LNCaP clone FGC (cell line): ENCODE measurements at regions not wholly inside any gene's neighbourhood (a gene's known extent, or its start where the extent isn't known, plus 50 kb on each side); places are given as distances from the start of the nearest gene placed in this dataset.

Experiments
- DNase-seq: peaks from one replicate; pipeline ENCODE4 v3.0.0-alpha.2; 2011; ENCODE audit warnings: low read depth
- H3K4me3 ChIP-seq: 2 replicates; pipeline ENCODE4 v1.5.1; 2011; ENCODE audit warnings: mild to moderate bottlenecking, low read depth, low read length, control low read depth
- CTCF ChIP-seq: IDR thresholded peaks from 2 replicates; pipeline ENCODE4 v1.5.1; 2012; ENCODE audit warnings: mild to moderate bottlenecking; ENCODE audit not compliant: control insufficient read depth, insufficient read depth; ENCODE audit errors: extremely low read depth

GRCh38 chr16:17728196-17728595, 257.4 kb upstream of the XYLT1 start:
- no peak for DNase-seq
- no peak for TF ChIP-seq CTCF

GRCh38 chr16:17724242-17724898, 253.6 kb upstream of the XYLT1 start:
- no peak for TF ChIP-seq CTCF
- DNase-seq = no peak

More at GRCh38 chr16:17728196-17728595, 257.4 kb upstream of the XYLT1 start:
- H3K4me3 ChIP-seq = no peak overlapping the region

GRCh38 chr16:17723531-17724134, 252.9 kb upstream of the XYLT1 start:
- H3K4me3 ChIP-seq = no peak overlapping the region
- TF ChIP-seq CTCF = no peak
- DNase-seq = no peak

More at GRCh38 chr16:17724242-17724898, 253.6 kb upstream of the XYLT1 start:
- H3K4me3 ChIP-seq = no peak overlapping the region

- no peak overlapping the region for H3K4me3 ChIP-seq
- DNase-seq = no peak
- no peak for TF ChIP-seq CTCF
Measured at GRCh38 chr16:17718495-17718894, 247.7 kb upstream of the XYLT1 start.

- TF ChIP-seq CTCF = no peak
- no peak for DNase-seq
Measured at GRCh38 chr16:17705847-17706246, 235.1 kb upstream of the XYLT1 start.

GRCh38 chr16:17696616-17697015, 225.9 kb upstream of the XYLT1 start:
- DNase-seq = no peak
- H3K4me3 ChIP-seq = no peak overlapping the region
- TF ChIP-seq CTCF = no peak

More at GRCh38 chr16:17705847-17706246, 235.1 kb upstream of the XYLT1 start:
- no peak overlapping the region for H3K4me3 ChIP-seq
